AG20443 (cell line): ENCODE measurements at regions not wholly inside any gene's neighbourhood (a gene's known extent, or its start where the extent isn't known, plus 50 kb on each side); places are given as distances from the start of the nearest gene placed in this dataset.
"Not testable (repeated sequence)": the region's sequence is repeated elsewhere in the genome, so short reads cannot be mapped to it uniquely, and the experiment has no call there.

Experiments
- DNase-seq: peaks from one replicate; pipeline ENCODE4 v3.0.0; 2012; ENCODE audit warnings: low spot score, mixed read lengths

DNA sequence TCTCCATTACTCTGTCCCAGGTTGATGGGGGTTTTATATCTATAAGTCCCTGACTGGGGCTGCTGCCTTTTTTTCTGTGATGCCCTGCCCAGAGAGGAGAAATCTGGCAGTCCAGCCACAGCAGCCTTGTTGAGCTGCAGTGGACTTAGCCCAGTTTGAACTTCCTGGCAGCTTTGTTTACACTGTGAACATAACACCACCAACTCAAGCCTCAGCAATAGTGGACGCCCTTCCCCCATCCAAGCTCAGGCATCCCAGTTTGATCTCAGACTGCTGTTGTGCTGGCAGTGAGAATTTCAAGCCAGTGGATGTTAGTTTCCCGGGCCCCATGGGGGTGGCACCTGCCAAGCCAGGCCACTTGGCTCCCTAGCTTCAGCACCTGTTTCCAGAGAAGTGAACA, 298.5 kb upstream of the KDM5D start:
- DNase-seq = no peak

DNA sequence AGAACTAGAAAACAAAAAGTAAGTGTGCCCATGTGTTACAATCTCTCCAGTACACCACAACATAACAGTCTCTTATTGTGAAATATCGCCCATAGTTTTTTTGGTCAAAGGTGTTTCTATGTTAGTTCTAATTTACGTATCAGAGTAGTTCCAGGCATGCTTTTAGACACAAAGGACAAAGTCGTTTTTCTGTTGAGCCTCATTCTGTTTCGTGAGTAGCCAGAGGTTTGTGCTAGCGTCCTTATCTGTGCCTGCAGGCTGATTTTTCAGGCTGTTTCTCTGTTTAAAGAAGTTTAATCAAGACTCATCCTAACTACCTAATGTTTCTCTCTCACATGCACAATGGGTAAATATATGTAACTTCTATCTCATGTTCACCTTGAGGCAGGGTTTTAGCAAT, 281.1 kb upstream of the KDM5D start:
- no peak for DNase-seq

DNA sequence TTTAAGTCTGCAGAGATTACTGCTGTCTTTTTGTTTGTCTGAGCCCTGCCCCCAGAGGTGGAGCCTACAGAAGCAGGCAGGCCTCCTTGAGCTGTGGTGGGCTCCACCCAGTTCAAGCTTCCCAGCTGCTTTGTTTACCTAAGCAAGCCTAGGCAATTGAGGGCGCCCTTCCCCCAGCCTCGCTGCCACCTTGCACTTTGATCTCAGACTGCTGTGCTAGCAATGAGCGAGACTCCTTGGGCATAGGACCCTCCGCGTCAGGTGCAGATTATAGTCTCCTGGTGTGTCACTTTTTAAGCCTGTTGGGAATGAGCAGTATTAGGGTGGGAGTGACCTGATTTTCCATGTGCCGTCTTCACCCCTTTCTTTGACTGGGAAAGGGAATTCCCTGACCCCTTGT, 248.9 kb upstream of the KDM5D start:
- not testable (repeated sequence) for DNase-seq

DNA sequence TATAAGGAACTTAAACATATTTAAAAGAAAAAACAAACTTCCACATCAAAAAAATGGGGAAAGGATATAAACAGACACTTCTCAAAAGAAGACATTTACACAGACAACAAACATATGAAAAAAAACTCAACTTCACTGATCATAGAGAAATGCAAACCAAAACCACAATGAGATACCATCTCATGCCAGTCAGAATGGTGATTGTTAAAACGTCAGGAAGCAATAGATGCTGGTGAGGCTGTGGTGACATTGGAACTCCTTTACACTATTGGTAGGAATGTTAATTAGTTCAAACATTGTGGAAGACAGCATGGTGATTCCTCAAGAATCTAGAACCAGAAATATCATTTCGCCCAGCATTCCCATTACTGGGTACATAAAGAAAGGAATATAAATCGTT, 228.5 kb upstream of the KDM5D start:
- DNase-seq = no peak

DNA sequence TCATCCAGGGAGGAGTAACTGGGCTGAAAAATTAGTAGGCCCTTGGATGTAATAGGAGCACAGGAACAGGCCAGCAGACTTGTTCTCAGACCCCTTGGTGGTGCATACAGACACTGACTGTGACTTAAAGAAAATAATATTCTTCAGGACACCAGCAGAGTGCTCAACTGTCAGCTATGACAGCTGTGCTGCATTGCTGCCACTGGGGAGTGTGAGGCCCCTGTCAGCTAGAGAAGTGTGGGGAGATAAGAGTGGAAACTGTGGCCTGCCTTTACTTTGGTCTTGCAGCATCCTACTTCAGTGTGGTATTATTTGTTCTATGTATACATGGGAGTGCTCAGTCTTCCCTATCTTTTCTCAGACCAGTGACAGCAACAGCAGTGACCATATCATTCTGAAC, 203.2 kb upstream of the KDM5D start:
- no peak for DNase-seq

DNA sequence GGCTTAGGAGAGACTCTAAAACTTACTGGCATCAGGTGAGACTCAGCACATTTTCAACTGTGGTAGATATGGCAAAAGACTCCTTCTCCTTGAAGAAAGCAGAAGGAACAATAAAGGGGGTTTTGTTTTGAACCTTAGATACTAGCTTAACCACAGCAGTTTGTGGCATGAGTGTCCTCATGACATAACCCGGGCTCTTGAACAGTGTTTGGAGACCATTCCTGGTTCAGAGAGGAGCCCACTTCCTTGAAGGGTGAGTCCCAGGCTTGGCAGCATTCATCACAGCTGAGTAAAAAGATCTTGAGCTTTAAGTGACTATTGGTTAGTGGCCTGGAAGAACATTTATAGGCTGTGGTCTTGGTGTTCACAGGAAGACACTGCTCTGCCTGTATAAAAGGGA, 154.5 kb upstream of the KDM5D start:
- DNase-seq = no peak

DNA sequence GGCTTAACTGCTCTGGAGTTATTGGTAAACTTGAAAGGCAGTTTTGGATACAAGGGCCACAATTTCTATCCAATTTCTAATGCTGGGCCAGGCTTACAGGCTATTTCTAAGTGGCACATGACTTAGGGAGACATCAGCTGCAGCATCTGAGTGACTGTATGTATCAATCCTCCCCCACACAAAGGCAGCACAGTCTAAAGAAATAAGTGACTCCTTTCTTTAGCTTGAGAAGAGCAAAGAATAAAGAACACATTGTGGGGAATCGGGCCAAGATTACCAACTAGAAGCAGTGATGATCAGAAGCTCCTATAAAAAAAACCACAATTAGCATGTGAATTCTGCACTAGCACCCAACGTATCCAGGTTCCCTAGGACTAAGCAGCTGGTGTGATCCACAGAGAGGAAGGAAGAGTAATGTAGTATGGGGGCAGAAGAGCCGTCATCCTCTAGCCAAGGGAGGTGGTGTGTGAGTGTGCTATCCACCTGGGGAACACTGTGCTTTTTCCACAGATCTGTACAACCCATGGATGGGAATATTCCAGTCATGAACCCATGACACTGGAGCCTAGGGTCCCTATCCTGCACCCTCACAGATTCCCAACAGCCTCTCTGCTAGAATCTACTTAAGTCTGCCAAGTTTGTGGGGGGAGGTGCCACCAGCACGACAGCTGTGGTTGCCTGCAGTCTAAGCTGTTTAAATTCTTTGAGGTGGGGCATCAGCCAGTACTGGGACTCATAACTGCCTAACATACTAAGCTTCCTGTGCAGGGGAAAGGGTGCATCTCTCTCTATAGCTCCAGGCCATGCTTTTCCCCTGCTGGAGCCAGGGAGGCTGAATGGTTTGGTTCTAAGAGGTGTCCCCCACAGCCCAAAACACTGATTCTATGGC, 147.8 kb upstream of the KDM5D start:
- no peak for DNase-seq

DNA sequence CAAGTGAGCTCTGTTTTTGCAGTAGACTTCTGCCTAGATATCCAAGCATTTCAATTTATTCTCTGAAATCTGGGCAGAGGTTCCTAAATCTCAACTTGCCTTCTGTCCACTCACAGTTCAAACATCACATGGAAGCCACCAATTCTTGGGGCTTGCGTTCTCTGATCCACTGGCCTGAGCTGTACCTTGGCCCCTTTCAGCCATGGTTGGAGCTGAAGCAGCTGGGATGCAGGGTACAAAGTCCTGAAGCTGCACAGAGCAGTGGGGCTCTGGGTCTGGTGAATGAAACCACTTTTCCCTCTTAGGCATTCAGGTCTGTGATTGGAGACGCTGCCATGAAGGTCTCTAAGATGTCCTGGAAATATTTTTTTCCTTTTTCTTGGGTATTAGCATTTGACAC, 137.6 kb upstream of the KDM5D start:
- no peak for DNase-seq

DNA sequence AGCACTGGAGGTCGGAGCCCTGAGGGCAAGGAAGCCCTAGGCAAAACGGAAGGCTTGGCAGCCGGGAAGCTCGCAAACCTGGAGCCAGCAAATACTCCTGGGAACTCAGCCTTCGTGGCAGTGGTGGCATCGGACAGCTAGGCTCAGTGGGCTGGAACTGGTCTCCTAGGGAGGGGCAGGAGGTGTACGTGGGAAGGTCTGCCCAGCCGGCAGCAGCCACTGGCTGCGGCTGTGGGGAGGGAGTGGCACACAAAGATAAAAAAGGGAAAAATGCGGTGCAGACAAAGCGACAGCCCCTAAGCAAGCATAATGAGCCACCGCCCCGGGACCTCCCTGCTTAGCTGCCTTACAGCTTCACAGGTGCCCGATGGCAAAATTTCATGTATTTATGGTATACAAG, 125.2 kb upstream of the KDM5D start:
- no peak for DNase-seq

DNA sequence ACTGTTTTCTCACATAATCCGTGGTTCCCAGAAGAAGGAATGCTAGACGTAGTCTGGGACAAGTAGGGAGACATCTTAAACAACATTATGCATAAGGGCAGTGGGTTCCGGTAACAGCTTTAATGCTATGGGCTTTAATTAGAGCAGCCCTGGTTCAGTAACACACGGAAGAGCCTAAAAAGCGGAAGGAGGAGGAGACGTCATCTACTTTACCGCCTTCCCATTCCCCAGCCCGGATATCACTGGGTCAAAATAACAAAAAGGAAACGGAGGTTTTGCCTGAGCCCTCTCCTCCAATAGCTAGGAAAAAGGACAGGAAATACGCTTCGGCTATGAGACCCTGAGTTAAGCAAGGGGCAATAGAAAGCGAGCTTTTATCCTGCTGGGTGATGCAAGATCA, 124.8 kb upstream of the KDM5D start:
- DNase-seq = no peak

DNA sequence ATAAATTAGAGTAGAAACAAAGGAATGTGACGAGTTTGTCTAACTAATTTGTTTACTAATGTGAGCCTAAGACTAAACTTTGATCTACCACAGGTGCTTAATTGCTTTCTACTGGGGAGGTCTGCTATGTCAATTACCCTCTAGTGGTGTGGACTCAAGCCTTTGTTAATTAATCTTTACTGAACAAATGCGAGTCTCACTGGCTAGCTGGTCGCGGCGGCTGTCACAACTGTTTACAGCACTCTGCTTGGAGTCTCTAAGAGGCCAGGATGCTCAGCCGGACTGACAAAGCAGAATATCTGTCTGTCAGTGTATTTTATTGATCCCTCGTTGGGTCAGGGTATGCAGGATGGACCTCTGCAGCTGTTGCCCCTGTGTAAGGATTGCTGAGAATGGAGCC, 124.1 kb upstream of the KDM5D start:
- DNase-seq = no peak

DNA sequence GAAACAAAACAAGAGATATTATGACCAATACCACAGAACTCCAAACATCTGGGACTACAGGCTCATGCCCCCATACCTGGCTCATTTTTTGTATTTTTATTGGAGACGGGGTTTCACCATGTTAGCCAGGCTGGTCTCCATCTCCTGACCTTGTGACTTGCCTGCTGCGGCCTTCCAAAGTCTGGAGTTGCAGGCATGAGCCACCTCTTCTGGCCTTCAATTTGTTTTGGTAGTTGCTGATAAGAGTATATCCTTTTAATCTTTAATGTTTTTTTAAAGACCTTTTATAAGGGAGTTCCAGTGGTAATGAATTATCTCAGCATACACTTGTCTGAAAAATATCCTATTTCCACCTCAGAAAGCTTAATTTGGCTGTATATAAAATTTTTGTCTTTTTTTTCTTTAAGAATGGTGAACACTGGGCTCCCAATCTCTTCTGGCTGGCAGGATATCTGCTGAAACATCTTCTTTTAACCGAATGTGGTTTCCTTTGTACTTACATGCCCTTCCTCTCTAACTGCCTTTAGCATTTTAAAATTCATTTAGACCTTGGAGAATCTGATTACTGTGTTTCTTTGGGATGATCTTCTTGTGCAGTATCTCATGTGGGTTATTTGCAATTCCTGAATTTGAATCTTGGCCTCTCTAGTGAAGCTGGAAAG, 112.1 kb upstream of the KDM5D start:
- no peak for DNase-seq

DNA sequence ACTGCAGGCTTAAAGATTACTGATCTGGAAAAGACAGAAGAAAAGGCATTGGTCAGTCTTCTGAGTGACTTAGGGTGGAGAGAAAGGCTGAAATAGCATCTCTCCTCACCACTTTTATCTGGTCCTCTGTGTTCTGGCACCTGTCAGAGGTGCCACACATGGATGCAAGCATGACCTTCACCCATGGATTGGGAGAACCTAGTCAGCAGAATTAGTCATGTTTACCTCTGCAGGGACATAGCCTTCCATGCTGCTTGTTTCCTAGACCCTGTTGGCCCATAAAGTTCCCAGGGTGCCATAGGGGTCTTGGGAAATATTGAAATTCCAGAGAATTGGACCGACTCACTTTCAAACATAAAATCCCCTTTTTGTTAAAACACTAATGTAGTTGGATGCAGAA, 98.4 kb upstream of the KDM5D start:
- DNase-seq = no peak

DNA sequence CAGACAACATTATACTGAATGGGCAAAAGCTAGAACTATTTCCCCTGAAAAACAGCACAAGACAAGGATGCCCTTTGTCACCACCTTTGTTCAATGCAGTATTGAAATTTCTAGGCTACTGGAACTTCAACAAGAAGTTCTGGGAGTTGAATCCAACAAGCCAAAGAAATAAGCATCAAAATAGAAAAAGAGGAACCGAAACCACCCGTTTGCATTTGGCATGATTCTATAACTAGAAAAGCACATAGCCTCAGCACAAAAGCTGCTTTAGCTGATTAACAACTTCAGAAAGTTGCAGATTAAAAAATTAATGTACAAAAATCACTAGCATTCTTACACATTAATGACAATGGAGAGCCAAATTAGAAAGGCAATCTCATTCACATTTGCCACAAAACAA, 79.6 kb upstream of the KDM5D start:
- DNase-seq = no peak

DNA sequence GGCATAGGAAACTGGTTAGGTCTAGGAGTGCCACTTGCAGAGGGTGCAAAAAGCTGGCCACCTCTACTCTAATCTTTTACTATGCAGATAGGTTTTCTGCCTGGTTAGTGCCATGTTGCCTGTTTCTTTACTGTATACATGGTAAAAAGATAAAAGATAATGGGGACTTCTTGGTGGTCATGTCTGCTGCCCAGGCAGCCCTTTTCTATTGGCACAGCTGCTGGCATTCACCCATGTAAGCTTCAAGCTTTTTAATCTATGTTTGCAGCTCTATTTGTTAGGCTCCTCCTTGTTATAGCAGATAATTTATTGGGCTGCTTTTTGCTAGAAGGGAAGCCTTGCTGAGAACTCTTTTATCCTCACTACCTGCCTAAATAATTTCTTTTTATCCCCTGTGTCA, 74.0 kb upstream of the KDM5D start:
- no peak for DNase-seq

DNA sequence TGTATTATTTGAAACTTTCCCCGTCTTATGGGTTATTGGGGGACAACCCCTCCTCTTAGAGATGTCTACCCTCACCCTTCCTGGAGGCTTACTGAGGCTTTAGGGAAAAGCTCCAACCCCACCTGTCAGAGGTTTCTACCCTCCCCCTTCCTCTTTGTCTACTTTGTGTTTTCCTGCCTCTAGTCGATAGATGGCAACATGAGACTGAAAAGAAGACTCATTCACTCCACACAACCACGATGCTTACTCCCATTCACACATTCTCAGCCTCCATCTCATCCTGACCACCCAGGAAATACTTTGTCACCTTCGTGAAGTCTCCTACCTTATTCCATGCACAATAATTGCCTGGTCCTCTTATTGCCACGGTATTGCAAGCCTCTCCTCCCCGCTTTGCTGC, 72.4 kb upstream of the KDM5D start:
- peak; percentile 3 for DNase-seq

DNA sequence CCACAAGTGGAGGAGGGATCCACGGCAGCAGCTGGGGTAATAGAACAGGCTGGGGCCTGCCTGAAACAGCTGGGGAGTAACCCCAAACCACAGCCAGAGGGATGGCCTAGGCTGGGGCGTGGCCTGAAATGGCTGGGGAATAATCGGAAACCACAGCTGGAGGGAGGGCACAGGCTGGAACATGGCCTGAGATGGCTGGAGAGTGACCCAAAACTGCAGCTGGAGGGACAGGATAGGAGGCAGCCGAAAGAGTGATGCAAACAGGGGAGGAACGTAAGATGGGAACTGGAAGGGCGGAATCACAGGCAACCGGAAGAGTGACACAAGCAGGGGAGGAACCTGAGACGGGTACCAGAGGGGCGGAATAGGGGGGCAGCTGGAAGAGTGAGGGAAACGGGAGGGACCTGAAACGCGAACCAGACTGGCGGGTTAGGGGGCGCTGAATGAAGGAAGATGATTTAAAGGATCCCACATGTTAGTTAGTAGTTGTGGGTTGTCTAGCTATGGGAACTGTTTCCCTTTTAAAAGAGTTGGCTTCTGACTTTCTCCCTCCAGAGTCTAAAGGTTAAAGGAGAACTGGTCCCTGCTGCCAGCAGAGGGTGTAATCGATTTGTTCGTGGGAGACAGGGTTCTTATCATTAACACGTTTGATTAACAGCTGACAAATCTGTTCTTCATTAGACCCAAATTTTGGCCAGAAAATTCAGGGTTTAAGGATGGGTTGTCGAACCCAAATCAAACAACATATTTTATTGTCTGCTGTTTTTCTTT, 71.7 kb upstream of the KDM5D start:
- peak; percentile 30 for DNase-seq
